H9 (cell line): ENCODE measurements at regions not wholly inside any gene's neighbourhood (a gene's known extent, or its start where the extent isn't known, plus 50 kb on each side); places are given as distances from the start of the nearest gene placed in this dataset.

Experiments
- DNase-seq: peaks from one replicate; pipeline ENCODE4 v3.0.0-alpha.2; 2017
- H2AFZ ChIP-seq: one replicate; pipeline ENCODE4 v1.6.1; 2013; ENCODE audit warnings: mild to moderate bottlenecking, low read length, control low read depth, moderate library complexity
- H2AK5ac ChIP-seq: 2 replicates; pipeline ENCODE4 v1.6.1; 2013; ENCODE audit warnings: low read length, control low read depth, mixed read lengths; ENCODE audit not compliant: insufficient read length
- H2BK120ac ChIP-seq: one replicate; pipeline ENCODE4 v1.6.1; 2013; ENCODE audit warnings: low read depth, mild to moderate bottlenecking, low read length, control low read depth, inconsistent platforms; ENCODE audit not compliant: poor library complexity, severe bottlenecking
- H2BK12ac ChIP-seq: 2 replicates; pipeline ENCODE4 v1.6.1; 2013; ENCODE audit warnings: low read length, control low read depth, mixed read lengths, low read depth; ENCODE audit not compliant: insufficient read length
- H2BK15ac ChIP-seq: 2 replicates; pipeline ENCODE4 v1.6.1; 2013; ENCODE audit warnings: low read depth, low read length, control low read depth
- H2BK20ac ChIP-seq: one replicate; pipeline ENCODE4 v1.6.1; 2013; ENCODE audit warnings: low read depth, mild to moderate bottlenecking, low read length, control low read depth, inconsistent platforms; ENCODE audit not compliant: poor library complexity, severe bottlenecking
- H2BK5ac ChIP-seq: 2 replicates; pipeline ENCODE4 v1.6.1; 2013; ENCODE audit warnings: low read length, control low read depth, mixed read lengths; ENCODE audit not compliant: insufficient read length
- H3K14ac ChIP-seq: 2 replicates; pipeline ENCODE4 v1.6.1; 2013; ENCODE audit warnings: low read length, control low read depth; ENCODE audit not compliant: insufficient read depth
- H3K18ac ChIP-seq: 2 replicates; pipeline ENCODE4 v1.6.1; 2013; ENCODE audit warnings: low read depth, mild to moderate bottlenecking, mixed read lengths, low read length, control low read depth; ENCODE audit not compliant: insufficient read length
- H3K23ac ChIP-seq: 2 replicates; pipeline ENCODE4 v1.6.1; 2013; ENCODE audit warnings: low read length, control low read depth, mixed read lengths, low read depth; ENCODE audit not compliant: insufficient read length
- H3K23me2 ChIP-seq: 2 replicates; pipeline ENCODE4 v1.6.1; 2013; ENCODE audit warnings: low read depth, mild to moderate bottlenecking, mixed read lengths, low read length, control low read depth; ENCODE audit not compliant: insufficient read length, poor library complexity, severe bottlenecking
- H3K27ac ChIP-seq: 2 replicates; pipeline ENCODE4 v1.5.1; 2013; ENCODE audit warnings: low read length, control low read depth, mixed read lengths, low read depth; ENCODE audit not compliant: insufficient read length
- H3K27me3 ChIP-seq: 2 replicates; pipeline ENCODE4 v1.6.1; 2013; ENCODE audit warnings: low read length, control low read depth, inconsistent platforms; ENCODE audit not compliant: insufficient read depth
- H3K4ac ChIP-seq: 2 replicates; pipeline ENCODE4 v1.6.1; 2013; ENCODE audit warnings: low read depth, mild to moderate bottlenecking, control low read depth, inconsistent platforms, low read length, moderate library complexity
- H3K4me1 ChIP-seq: 2 replicates; pipeline ENCODE4 v1.6.1; 2013; ENCODE audit warnings: low read length, control low read depth, inconsistent platforms; ENCODE audit not compliant: insufficient read depth
- H3K4me2 ChIP-seq: 2 replicates; pipeline ENCODE4 v1.6.1; 2013; ENCODE audit warnings: low read length, control low read depth, mixed read lengths; ENCODE audit not compliant: insufficient read length, insufficient read depth
- H3K56ac ChIP-seq: 2 replicates; pipeline ENCODE4 v1.6.1; 2013; ENCODE audit warnings: low read depth, mild to moderate bottlenecking, mixed read lengths, low read length, control low read depth; ENCODE audit not compliant: insufficient read length
- H3K79me1 ChIP-seq: 2 replicates; pipeline ENCODE4 v1.6.1; 2013; ENCODE audit warnings: low read depth, mild to moderate bottlenecking, moderate library complexity, low read length, control low read depth, inconsistent platforms; ENCODE audit not compliant: insufficient read depth, poor library complexity, severe bottlenecking
- H3K79me2 ChIP-seq: 2 replicates; pipeline ENCODE4 v1.6.1; 2013; ENCODE audit warnings: low read length, control low read depth, inconsistent platforms; ENCODE audit not compliant: insufficient read depth
- H3K9ac ChIP-seq: 2 replicates; pipeline ENCODE4 v1.6.1; 2013; ENCODE audit warnings: low read length, control low read depth, mixed read lengths; ENCODE audit not compliant: insufficient read length; ENCODE audit errors: extremely low read depth
- H3K9me3 ChIP-seq: one replicate; pipeline ENCODE4 v1.6.1; 2013; ENCODE audit warnings: low read depth, low read length, inconsistent platforms; ENCODE audit not compliant: control insufficient read depth
- H3T11ph ChIP-seq: one replicate; pipeline ENCODE4 v1.6.1; 2013; ENCODE audit warnings: mild to moderate bottlenecking, low read length, control low read depth, inconsistent platforms
- H4K20me1 ChIP-seq: one replicate; pipeline ENCODE4 v1.6.1; 2013; ENCODE audit not compliant: control insufficient read depth, insufficient read length, insufficient read depth
- H4K5ac ChIP-seq: 2 replicates; pipeline ENCODE4 v1.6.1; 2013; ENCODE audit warnings: low read depth, mild to moderate bottlenecking, mixed read lengths, low read length, control low read depth; ENCODE audit not compliant: insufficient read length
- H4K8ac ChIP-seq: replicated peaks from 2 replicates; pipeline ENCODE4 v1.6.1; 2013; ENCODE audit warnings: low read length, control low read depth, mixed read lengths, low read depth; ENCODE audit not compliant: insufficient read length
- H4K91ac ChIP-seq: 2 replicates; pipeline ENCODE4 v1.6.1; 2013; ENCODE audit warnings: low read depth, mild to moderate bottlenecking, moderate library complexity, mixed read lengths, low read length, control low read depth; ENCODE audit not compliant: insufficient read length
- H3K27ac Mint-ChIP-seq, 3 experiments: 2 replicates in 2 of 3; 3 replicates in 1 of 3; pipeline ENCODE4 v1.8.0; 2020 to 2021; ENCODE audit warnings: mixed read lengths in 3 of 3, mild to moderate bottlenecking in 1 of 3, moderate library complexity in 1 of 3
- H3K27me3 Mint-ChIP-seq: 2 replicates; pipeline ENCODE4 v1.8.0; 2021; ENCODE audit warnings: low read depth, mild to moderate bottlenecking, moderate library complexity, mixed read lengths
- H3K36me3 Mint-ChIP-seq, 3 experiments: 2 replicates in 2 of 3; 3 replicates in 1 of 3; pipeline ENCODE4 v1.8.0; 2020 to 2021; ENCODE audit warnings: low read depth in 3 of 3, mixed read lengths in 3 of 3; ENCODE audit not compliant: insufficient read depth in 1 of 3
- H3K4me1 Mint-ChIP-seq, 2 experiments: 2 replicates each; pipeline ENCODE4 v1.8.0; 2020; ENCODE audit warnings: mixed read lengths in 2 of 2
- H3K4me3 Mint-ChIP-seq, 2 experiments: 2 replicates in 1 of 2; 3 replicates in 1 of 2; pipeline ENCODE4 v1.8.0; 2020 to 2021; ENCODE audit warnings: mild to moderate bottlenecking in 2 of 2, mixed read lengths in 2 of 2, moderate library complexity in 1 of 2
- H3K9me3 Mint-ChIP-seq, 2 experiments: 2 replicates in 1 of 2; 3 replicates in 1 of 2; pipeline ENCODE4 v1.8.0; 2020; ENCODE audit warnings: mild to moderate bottlenecking in 2 of 2, mixed read lengths in 2 of 2, moderate library complexity in 1 of 2
- CTCF ChIP-seq: fragments of 200-600 bp; sonication (generic); conservative IDR thresholded peaks from 3 replicates; pipeline ENCODE4 v1.8.0; 2021; ENCODE audit warnings: antibody characterized with exemption, mild to moderate bottlenecking
- WGBS: extraction: QIAGEN DNeasy Blood & Tissue Kit; methylation state at CpG from one replicate; pipeline ENCODE4 v1.1.7; 2013; ENCODE audit warnings: missing lambda C conversion rate, low lambda C conversion rate, mixed read lengths; ENCODE audit not compliant: insufficient read length; ENCODE audit errors: extremely low coverage; 5-methylcytosine and 5-hydroxymethylcytosine counted together

GRCh38 chr9:89926691-89927220 lies 321.9 kb downstream of the GADD45G start:
- Histone ChIP-seq H2AFZ (no peak overlapping the region), H4K20me1 (no peaks in the 10 kb centered on the region), H3K4me1 (peaks cover 2% of the 10 kb centered on the region), H3K79me2 (no peaks in the 10 kb centered on the region), H2BK5ac (no peak overlapping the region), H3K23me2 (no peaks in the 10 kb centered on the region), H3K56ac (no peak overlapping the region), H4K5ac (no peak overlapping the region), H2BK15ac (no peak overlapping the region), H3K18ac (no peak overlapping the region), H2AK5ac (no peak overlapping the region), H3K27ac (no peak overlapping the region), H3T11ph (no peak overlapping the region), H3K9me3 (no peaks in the 10 kb centered on the region), H3K4ac (no peak overlapping the region), H3K23ac (no peak overlapping the region), H2BK20ac (no peak overlapping the region), H3K4me2 (no peak overlapping the region), H3K79me1 (no peaks in the 10 kb centered on the region), H3K27me3 (no peaks in the 10 kb centered on the region), H3K14ac (no peak overlapping the region), H2BK120ac (no peak overlapping the region), H2BK12ac (no peak overlapping the region), H4K91ac (no peak overlapping the region), H3K9ac (no peak overlapping the region), H4K8ac (no peak overlapping the region)
- no peak for TF ChIP-seq CTCF
- Mint-ChIP-seq H3K36me3 (no peaks in the 10 kb centered on the region), H3K9me3 (no peaks in the 10 kb centered on the region; a peak in 2 of 5 replicates), H3K27me3 (peaks cover 6% of the 10 kb centered on the region), H3K27ac (no peak overlapping the region), H3K4me3 (no peak overlapping the region), H3K4me1 (peaks cover 3 to 17% of the 10 kb centered on the region in 2 experiments)
- WGBS = no CpG with 5 or more reads among the region's 7 CpGs
- no peak for DNase-seq
